ENCODE measurements at regions not wholly inside any gene's neighbourhood (a gene's known extent, or its start where the extent isn't known, plus 50 kb on each side); places are given as distances from the start of the nearest gene placed in this dataset.
"Not testable (repeated sequence)": the region's sequence is repeated elsewhere in the genome, so short reads cannot be mapped to it uniquely, and the experiment has no call there.

GRCh38 chr10:55897490-55897921 lies 463.6 kb downstream of the ZWINT start:
- DNase-seq = no peak

GRCh38 chr10:55892276-55892675 lies 468.8 kb downstream of the ZWINT start:
- DNase-seq = no peak

GRCh38 chr10:55881588-55881987 lies 479.5 kb downstream of the ZWINT start:
- no peak for DNase-seq

GRCh38 chr10:55873485-55873884 lies 487.6 kb downstream of the ZWINT start:
- DNase-seq = no peak

- no peak for DNase-seq
Measured at GRCh38 chr10:55870186-55870585, 490.9 kb downstream of the ZWINT start.

GRCh38 chr10:55867848-55868247 lies 493.2 kb downstream of the ZWINT start:
- no peak for DNase-seq

- peak; percentile 6 for DNase-seq
Measured at GRCh38 chr10:55858730-55859129, 502.3 kb downstream of the ZWINT start.

GRCh38 chr10:55852900-55853299 lies 508.2 kb downstream of the ZWINT start:
- peak; percentile 31 for DNase-seq

GRCh38 chr10:55837273-55837672 lies 523.8 kb downstream of the ZWINT start:
- DNase-seq = no peak

GRCh38 chr10:55822096-55822495 lies 539.0 kb downstream of the ZWINT start:
- no peak for DNase-seq

- DNase-seq = no peak
Measured at GRCh38 chr10:55820478-55820877, 540.6 kb downstream of the ZWINT start.

GRCh38 chr10:55820071-55820470 lies 541.0 kb downstream of the ZWINT start:
- no peak for DNase-seq

GRCh38 chr10:55813451-55814170 lies 547.4 kb downstream of the ZWINT start:
- no peak for DNase-seq

GRCh38 chr10:55803055-55803454 lies 558.0 kb downstream of the ZWINT start:
- DNase-seq = no peak

GRCh38 chr10:55801353-55801661 lies 559.8 kb downstream of the ZWINT start:
- no peak for DNase-seq

GRCh38 chr10:55800602-55801352 lies 560.3 kb downstream of the ZWINT start:
- no peak for DNase-seq

GRCh38 chr10:55793024-55793423 lies 568.0 kb downstream of the ZWINT start:
- DNase-seq = no peak

GRCh38 chr10:55790276-55790675 lies 570.8 kb downstream of the ZWINT start:
- not testable (repeated sequence) for DNase-seq

GRCh38 chr10:55786461-55787050 lies 574.5 kb downstream of the ZWINT start:
- DNase-seq = no peak

- no peak for DNase-seq
Measured at GRCh38 chr10:55782181-55782580, 578.9 kb downstream of the ZWINT start.

- DNase-seq = no peak
Measured at GRCh38 chr10:55766212-55766611, 594.8 kb downstream of the ZWINT start.

- DNase-seq = no peak
Measured at GRCh38 chr10:55750458-55750857, 610.6 kb downstream of the ZWINT start.

- no peak for DNase-seq
Measured at GRCh38 chr10:55747244-55747643, 613.8 kb downstream of the ZWINT start.

GRCh38 chr10:55746002-55746401 lies 615.1 kb downstream of the ZWINT start:
- DNase-seq = peak; percentile 73
